HG03045 (cell line): ENCODE measurements at regions not wholly inside any gene's neighbourhood (a gene's known extent, or its start where the extent isn't known, plus 50 kb on each side); places are given as distances from the start of the nearest gene placed in this dataset.
"Not testable (repeated sequence)": the region's sequence is repeated elsewhere in the genome, so short reads cannot be mapped to it uniquely, and the experiment has no call there.

Source experiments
- ATAC-seq: cut with Tn5 transposase; IDR thresholded peaks from one replicate; pipeline ENCODE4 v1.9.1; 2021; ENCODE audit warnings: mild to moderate bottlenecking, moderate library complexity; ENCODE audit not compliant: unreplicated experiment

DNA sequence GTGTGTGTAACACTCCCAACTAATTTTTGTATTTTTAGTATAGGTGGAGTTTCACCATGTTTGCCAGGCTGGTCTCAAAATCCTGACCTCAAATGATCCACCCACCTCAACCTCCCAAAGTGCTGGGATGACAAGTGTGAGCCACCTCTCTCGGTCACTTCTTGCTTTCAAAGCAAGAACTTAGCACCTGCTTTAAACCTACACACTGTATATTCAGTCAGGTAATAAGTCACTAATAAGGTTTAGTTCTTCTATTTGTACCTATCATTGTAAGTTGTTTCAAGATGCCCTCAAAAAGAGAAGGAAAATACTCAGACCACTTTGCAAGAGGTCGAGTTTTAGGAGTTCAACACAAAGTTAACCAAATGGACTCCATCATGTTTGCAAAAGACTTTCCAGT, 431.3 kb downstream of the MRPL39 start:
- ATAC-seq, result peak; percentile 39

DNA sequence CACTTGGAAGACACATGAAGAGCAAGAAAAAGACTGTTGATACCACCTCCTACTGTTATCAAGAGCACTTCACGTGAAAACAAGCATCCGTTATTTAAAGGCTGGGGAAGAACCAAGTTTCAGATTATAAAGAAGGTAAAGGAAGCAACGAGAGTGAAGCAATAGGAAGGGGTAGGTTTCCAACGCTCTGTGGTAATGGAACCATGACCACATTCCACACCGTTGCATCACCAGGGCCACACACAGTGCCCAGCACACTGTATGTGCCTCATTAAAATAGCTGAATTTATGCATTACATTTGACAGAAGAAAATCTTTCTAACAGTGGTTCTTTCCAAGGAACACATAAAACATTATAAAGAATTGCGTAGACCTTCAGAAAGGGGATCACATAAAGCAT, 435.8 kb downstream of the MRPL39 start:
- no peak for ATAC-seq

DNA sequence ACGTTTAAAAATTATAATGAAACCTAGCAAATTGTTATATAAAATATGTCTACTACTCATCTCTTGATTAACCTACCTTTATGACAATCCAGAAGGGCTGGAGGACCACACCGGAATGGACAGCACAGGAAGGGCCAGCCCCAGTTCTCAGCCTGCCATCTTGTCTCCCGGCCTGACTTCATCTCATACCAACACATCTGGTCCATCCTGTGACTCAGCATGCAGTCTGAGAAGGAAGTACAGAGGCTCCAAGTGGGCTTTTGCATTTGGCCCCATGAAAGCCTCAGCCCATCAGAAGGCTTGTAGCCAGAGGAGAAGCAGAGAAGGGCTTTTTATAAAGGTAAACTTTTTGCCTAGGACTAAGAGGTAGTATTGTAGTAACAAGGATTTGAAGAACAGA, 436.6 kb downstream of the MRPL39 start:
- ATAC-seq, result no peak

GRCh38 chr21:25169370-25169769, 437.9 kb downstream of the MRPL39 start:
- ATAC-seq, result no peak

DNA sequence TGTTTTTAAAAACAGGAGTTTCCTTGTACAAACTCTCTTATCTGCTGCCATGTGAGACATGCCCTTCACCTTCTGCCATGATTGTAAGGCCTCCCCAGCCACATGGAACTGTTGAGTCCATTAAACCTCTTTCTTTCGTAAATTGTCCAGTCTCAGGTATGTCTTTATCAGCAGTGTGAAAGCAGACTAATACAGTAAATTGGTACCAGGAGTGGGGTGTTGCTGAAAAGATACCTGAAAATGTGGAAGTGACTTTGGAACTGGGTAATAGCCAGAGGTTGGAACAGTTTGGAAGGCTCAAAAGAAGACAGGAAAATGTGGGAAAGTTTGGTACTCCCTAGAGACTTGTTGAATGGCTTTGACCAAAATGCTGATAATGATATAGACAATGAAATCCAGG, 440.4 kb downstream of the MRPL39 start:
- ATAC-seq, result not testable (repeated sequence)

DNA sequence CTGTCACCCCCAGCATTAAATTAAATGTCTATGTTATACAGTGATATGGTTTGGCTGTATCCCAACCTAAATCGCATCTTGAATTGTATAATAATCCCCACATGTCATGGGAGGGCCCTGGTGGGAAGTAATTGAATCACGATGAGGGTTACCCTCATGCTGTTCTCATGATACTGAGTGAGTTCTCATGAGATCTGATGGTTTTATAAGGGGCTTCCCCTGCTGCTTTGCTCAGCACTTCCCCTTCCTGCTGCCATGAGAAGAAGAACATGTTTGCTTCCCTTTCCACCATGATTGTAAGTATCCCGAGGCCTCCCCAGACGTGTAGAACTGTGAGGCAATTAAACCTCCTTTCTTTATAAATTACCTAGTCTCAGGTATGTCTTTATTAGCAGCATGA, 445.7 kb downstream of the MRPL39 start:
- no peak for ATAC-seq

DNA sequence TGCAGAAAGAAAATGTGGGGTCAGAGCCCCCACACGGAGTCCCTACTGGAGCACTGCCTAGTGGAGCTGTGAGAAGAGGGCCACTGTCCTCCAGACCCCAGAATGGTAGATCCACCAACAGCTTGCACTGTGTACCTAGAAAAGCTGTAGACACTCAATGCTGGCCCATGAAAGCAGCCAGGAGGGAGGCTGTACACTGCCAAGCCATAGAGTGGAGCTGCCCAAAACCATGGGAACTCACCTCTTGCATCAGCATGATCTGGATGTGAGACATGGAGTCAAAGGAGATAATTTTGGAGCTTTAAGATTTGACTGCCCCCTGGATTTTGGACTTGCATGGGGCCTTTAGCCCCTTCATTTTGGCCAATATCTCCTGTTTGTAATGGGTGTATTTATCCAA, 452.3 kb downstream of the MRPL39 start:
- not testable (repeated sequence) for ATAC-seq

DNA sequence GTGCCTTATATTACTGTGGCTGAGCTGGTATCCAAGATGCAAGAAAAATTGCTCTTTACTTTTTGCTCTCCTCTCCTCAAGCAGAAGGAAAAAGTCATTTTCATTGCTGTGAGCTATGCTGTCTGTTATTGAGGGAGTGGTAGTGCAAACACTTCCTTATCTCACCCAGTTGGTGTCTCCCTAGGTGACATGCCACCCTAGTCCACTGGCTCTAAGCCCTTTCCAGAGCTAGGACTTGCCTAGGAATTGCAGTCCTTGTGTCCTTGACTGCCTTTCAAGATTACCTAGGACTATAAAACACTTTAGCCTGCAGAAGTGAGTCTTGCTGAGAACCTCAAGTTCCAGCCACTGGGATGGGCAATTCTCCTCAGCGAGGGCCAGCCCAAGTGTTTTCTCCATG, 458.3 kb downstream of the MRPL39 start:
- no peak for ATAC-seq

DNA sequence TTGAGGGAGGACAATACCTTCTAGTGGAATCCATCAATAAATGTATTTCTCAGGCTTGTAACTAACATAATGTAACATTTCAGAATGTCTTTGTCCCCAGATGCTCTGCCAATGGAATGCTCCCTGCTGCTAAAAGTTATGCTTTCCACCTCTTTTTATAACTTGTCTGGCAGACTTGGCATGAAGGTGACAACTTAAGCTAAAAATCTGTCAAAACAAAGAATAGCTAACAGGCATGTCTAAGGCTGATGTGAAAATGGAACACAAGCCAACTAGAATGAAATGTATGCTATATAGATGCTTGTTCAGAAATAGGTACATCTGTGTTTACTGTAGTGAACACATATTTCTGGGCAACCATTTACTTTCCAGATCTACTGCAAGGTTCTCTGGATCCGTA, 467.9 kb downstream of the MRPL39 start:
- ATAC-seq, result no peak

GRCh38 chr21:25133939-25134338, 473.3 kb downstream of the MRPL39 start:
- ATAC-seq, result no peak

GRCh38 chr21:25127811-25128210, 479.5 kb downstream of the MRPL39 start:
- ATAC-seq, result no peak

DNA sequence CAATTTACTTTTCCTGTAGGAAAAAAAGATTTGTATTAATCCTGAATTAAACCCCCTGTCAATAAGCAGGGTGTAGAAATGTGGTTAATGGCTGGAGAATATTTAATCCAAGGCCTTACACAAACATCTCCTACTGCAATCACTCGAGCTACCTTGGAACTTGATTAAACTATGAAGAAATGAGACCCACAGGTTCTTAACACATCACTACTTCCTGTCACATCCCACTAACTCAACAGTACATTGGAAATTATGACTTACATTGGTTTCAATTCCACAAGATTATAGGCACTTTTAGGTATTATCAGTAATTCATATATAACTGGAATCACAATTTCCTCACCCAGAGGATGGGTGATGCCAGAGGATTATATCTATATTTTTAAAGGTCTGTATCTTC, 480.3 kb downstream of the MRPL39 start:
- ATAC-seq, result no peak

DNA sequence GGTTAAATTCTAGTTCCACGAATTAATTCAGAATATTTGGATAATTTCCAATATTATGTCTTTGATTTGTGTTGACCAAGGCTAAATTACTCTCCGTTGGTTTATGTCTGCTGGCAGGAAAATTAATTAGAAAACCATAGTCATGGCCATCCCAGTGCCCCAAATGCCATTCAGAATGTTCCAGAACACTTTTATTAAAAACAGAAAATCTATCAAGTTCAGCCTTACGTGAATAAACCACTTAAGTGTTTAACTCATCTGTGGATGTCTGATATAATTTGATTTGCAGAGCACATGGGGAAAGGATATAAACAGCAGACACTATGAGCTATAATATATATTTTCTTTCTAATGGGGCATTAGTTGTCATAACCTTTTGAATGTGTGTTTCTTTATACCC, 480.7 kb downstream of the MRPL39 start:
- ATAC-seq, result no peak

DNA sequence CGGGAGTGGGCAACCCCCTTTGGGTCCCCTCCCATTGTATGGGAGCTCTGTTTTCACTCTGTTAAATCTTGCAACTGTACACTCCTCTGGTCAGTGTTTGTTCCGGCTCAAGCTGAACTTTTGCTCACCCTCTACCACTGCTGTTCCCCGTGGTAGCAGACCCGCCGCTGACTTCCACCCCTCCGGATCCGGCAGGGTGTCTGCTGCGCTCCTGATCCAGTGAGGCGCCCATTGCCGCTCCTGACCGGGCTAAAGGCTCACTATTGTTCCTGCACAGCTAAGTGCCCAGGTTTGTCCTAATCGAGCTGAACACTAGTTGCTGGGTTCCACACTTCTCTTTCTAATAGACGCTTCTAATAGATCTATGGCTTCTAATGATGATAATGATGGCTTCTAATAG, 488.6 kb downstream of the MRPL39 start:
- no peak for ATAC-seq

DNA sequence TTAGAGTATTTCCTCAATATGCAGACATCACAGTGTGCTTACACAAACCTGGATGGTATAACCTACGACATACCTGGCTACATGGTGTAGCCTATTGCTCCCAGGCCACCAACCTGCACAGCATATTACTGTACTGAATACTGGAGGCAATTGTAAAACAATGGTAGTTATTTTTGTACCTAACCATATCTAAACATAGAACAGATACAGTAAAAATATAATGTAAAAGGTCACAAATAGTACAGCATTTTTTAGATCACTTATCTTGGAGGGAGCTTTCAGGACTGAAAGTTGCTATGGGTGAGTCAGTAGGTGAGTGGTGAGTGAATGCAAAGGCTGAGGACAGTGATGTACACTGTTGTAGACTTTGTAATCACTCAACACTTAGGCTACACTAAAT, 492.3 kb downstream of the MRPL39 start:
- ATAC-seq, result peak; percentile 65

DNA sequence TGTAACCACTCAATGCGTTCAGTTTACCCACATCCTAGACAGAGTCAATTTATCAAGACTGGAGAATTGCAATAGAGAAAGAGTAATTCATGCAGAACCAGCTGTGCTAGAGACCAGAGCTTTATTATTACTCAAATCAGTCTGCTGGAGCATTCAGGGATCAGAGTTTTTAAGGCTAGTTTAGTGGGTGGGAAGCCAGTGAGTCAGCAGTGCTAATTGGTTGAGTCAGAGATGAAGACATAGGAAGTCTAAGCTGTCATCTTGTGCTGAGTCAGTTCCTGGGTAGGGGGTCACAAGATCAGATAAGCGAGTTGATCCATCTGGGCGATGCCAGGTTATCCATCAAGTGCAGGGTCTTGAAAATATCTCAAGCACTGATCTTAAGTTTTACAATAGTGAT, 499.6 kb downstream of the MRPL39 start:
- ATAC-seq, result no peak

- ATAC-seq, result no peak
Measured at GRCh38 chr21:25103500-25104207, 503.6 kb downstream of the MRPL39 start.

DNA sequence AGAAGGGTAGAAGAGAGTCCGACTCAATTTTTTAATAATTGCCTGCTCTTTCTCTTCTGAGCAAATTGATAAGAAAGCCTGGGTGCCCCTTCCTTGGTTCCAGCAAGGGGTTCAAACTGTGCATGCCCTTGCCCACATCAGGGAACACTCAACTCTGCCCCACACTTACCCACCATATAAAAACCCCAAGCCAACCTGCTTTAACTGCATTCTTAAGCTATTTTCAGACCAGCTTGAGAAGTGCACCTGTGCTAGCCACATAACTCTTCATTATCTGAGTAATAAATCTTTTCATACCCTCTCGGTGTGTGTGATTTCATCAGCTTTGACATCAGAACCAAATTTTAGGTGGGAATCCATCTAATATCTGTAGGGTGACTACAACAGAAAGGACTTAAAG, 509.6 kb downstream of the MRPL39 start:
- no peak for ATAC-seq

GRCh38 chr21:25094695-25095094, 512.6 kb downstream of the MRPL39 start:
- no peak for ATAC-seq

DNA sequence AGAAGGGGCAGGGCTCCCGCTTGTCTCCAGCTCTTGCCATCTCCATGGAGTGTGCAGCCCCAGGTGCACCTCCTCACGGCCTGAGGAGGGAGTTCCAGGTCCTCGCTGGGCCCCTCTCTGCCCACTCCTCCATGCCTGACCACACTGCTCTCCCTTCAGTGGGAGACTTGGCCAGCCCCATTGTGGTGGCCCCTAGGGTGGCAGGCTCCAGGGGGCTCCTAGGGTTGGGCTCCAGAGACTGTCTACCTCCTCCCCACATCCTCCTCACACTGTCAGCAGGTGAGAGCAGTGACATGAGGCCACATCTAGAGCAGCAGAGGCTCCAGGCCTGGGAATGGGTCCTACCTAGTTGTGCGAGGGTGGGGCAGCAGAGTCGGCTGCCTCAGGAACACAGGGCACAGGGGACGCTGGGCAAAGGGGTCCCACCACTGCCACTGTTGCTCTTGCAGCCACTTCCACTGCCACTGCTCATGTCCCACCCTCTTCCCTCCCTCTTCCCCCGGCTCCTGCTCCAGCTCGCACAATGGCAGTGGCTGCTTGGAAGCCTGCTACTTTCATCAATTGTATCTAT, 514.8 kb downstream of the MRPL39 start:
- no peak for ATAC-seq

GRCh38 chr21:25081096-25081495, 526.2 kb downstream of the MRPL39 start:
- ATAC-seq, result no peak

DNA sequence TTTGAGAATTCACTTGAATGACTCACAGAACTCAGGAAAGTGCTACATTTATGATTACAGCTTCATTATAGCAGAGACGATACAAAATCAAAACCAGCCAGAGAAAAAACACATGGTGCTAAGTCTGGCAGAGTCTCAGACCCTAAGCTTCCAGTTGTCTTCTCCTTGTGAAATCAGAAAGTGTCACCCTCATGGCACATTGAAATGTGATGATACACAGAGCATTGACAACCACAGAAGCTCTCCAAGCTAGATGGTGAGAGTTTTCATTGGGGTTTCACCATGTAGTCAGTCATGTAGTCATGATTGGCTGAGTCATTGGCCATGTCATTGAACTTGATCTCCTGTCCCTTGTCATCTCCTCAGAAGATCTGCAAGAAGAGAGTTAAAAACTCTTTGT, 526.6 kb downstream of the MRPL39 start:
- ATAC-seq, result no peak

GRCh38 chr21:25080141-25080540, 527.1 kb downstream of the MRPL39 start:
- no peak for ATAC-seq
